Keratinocyte (primary cell): ENCODE measurements at regions not wholly inside any gene's neighbourhood (a gene's known extent, or its start where the extent isn't known, plus 50 kb on each side); places are given as distances from the start of the nearest gene placed in this dataset.

ENCODE experiments used
- DNase-seq: peaks from one replicate; pipeline ENCODE4 v3.0.0-alpha.2; 2011; ENCODE audit warnings: low read depth, missing footprints, low spot score
- FAIRE-seq: peaks from 2 replicates; lab custom pipeline; 2011; peaks lifted over from hg19 to GRCh38; lab: Jason Lieb, UNC
- H2AFZ ChIP-seq: 2 replicates; pipeline ENCODE4 v1.6.0; 2012; ENCODE audit warnings: low read length, control low read depth, inconsistent platforms; ENCODE audit not compliant: control insufficient read depth
- H3K27ac ChIP-seq: 2 replicates; pipeline ENCODE4 v1.5.1; 2011; ENCODE audit warnings: low read length; ENCODE audit not compliant: control insufficient read depth, insufficient read depth
- H3K27me3 ChIP-seq: 3 replicates; pipeline ENCODE4 v1.6.0; 2011; ENCODE audit warnings: low read length; ENCODE audit not compliant: control insufficient read depth, insufficient read depth; ENCODE audit errors: extremely low read depth
- H3K36me3 ChIP-seq, 2 experiments: 2 replicates in 1 of 2; 3 replicates in 1 of 2; pipeline ENCODE4 v1.5.1; 2011; ENCODE audit warnings: low read length in 2 of 2, mild to moderate bottlenecking in 1 of 2; ENCODE audit not compliant: control insufficient read depth in 2 of 2, insufficient read depth in 2 of 2; ENCODE audit errors: extremely low read depth in 1 of 2
- H3K4me1 ChIP-seq: 3 replicates; pipeline ENCODE4 v1.5.1; 2011; ENCODE audit warnings: low read length; ENCODE audit not compliant: control insufficient read depth, insufficient read depth; ENCODE audit errors: extremely low read depth
- H3K4me2 ChIP-seq: 3 replicates; pipeline ENCODE4 v1.6.0; 2011; ENCODE audit warnings: low read depth, low read length; ENCODE audit not compliant: control insufficient read depth, insufficient read depth; ENCODE audit errors: extremely low read depth
- H3K4me3 ChIP-seq, 3 experiments: fragments of 200-600 bp in 1 of 3; sonication (generic) in 1 of 3; 2 replicates in 2 of 3; 3 replicates in 1 of 3; pipeline ENCODE4 v1.5.1; 2011 to 2016; ENCODE audit warnings: low read length in 3 of 3, mild to moderate bottlenecking in 3 of 3, control low read depth in 2 of 3, inconsistent platforms in 1 of 3, low read depth in 1 of 3, mixed read lengths in 1 of 3, mixed run types in 1 of 3, moderate library complexity in 1 of 3; ENCODE audit not compliant: control insufficient read depth in 2 of 3, insufficient read depth in 2 of 3; ENCODE audit errors: extremely low read depth in 1 of 3
- H3K79me2 ChIP-seq: 2 replicates; pipeline ENCODE4 v1.6.0; 2012; ENCODE audit warnings: low read length; ENCODE audit not compliant: control insufficient read depth, insufficient read depth
- H3K9ac ChIP-seq: 3 replicates; pipeline ENCODE4 v1.6.0; 2011; ENCODE audit warnings: low read length; ENCODE audit not compliant: control insufficient read depth, insufficient read depth; ENCODE audit errors: extremely low read depth
- H3K9me1 ChIP-seq: 3 replicates; pipeline ENCODE4 v1.6.0; 2011; ENCODE audit warnings: low read length; ENCODE audit not compliant: control insufficient read depth, insufficient read depth; ENCODE audit errors: extremely low read depth
- H3K9me3 ChIP-seq: 2 replicates; pipeline ENCODE4 v1.5.1; 2012; ENCODE audit warnings: low read depth, low read length; ENCODE audit not compliant: control insufficient read depth
- H4K20me1 ChIP-seq: 3 replicates; pipeline ENCODE4 v1.6.0; 2011; ENCODE audit warnings: low read length; ENCODE audit not compliant: control insufficient read depth, insufficient read depth; ENCODE audit errors: extremely low read depth
- EZH2 ChIP-seq: IDR thresholded peaks from one replicate; pipeline ENCODE4 v1.6.1; 2012; ENCODE audit warnings: inconsistent platforms, mild to moderate bottlenecking, low read length, moderate library complexity
- dilution Hi-C: fragments of 300-500 bp; cut with MboI; formaldehyde crosslinking; loops from one replicate; pipeline ENCODE4 v1.7.0; 2020; ENCODE audit warnings: low sequenced_read_pairs; ENCODE audit not compliant: extremely low pct_ligation_motif_present
- TF ChIP-seq, protein P1 (sequence below), 3 experiments: IDR thresholded peaks in 1 of 3; conservative IDR thresholded peaks in 1 of 3; optimal IDR thresholded peaks in 1 of 3; 2 replicates in 2 of 3; 3 replicates in 1 of 3; pipeline versions ENCODE3 to v1.5.1; 2011; ENCODE audit warnings: low read length in 3 of 3, mild to moderate bottlenecking in 3 of 3, moderate library complexity in 2 of 3, control low read depth in 1 of 3, inconsistent platforms in 1 of 3; ENCODE audit not compliant: insufficient read depth in 2 of 3; ENCODE audit errors: extremely low read depth in 1 of 3

DNA sequence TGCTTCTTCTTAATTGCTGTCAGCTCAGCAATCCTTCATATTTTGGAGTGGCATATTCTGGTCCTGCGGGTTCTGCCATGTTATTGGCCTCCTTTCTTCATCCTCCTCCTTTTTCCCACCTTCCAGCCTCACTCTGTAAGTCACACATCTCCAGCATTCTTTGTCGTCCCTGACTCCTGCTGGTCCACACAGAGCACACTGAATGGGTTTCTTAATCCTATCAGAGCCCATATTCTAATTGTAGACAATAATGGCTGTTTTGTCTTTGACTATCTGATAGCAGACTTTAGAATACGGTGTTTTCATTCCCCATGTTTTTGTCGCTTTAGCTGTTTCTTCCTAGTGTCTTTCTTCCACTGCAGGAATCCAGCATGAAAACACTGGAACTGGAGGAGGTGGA lies 389.6 kb downstream of the REEP3 start:
- no peak overlapping the region for H3K9ac ChIP-seq
- no peak for FAIRE-seq

DNA sequence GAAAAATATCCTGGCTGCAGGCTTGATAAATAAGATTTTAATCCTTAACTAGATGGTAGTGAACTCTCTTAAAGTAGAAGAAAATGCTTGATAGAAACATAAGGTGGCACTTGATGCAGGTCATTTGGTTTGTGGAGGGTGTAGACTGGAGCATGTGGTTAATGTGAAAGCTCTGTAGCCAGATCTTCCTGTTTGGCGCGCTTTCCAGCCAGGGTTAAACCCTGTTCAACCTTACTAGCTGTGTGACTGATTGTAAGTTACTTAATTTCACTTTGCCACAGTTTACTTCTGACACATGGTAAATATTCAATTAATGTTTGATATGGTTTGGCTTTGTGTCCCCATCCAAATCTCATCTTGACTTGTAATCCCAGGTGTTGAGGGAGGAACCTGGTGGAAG lies 394.0 kb downstream of the REEP3 start:
- Histone ChIP-seq H3K36me3 (no peaks in the 10 kb centered on the region), H3K79me2 (no peaks in the 10 kb centered on the region), H3K27ac (no peak overlapping the region), H3K27me3 (no peaks in the 10 kb centered on the region), H3K9me3 (no peaks in the 10 kb centered on the region), H3K4me1 (no peaks in the 10 kb centered on the region), H3K4me3 (no peak overlapping the region), H2AFZ (no peak overlapping the region), H4K20me1 (no peaks in the 10 kb centered on the region), H3K9ac (no peak overlapping the region), H3K4me2 (no peak overlapping the region), H3K9me1 (no peaks in the 10 kb centered on the region)
- FAIRE-seq = no peak
- DNase-seq = no peak
- TF ChIP-seq EZH2 = no peak
- TF ChIP-seq, protein P1, sequence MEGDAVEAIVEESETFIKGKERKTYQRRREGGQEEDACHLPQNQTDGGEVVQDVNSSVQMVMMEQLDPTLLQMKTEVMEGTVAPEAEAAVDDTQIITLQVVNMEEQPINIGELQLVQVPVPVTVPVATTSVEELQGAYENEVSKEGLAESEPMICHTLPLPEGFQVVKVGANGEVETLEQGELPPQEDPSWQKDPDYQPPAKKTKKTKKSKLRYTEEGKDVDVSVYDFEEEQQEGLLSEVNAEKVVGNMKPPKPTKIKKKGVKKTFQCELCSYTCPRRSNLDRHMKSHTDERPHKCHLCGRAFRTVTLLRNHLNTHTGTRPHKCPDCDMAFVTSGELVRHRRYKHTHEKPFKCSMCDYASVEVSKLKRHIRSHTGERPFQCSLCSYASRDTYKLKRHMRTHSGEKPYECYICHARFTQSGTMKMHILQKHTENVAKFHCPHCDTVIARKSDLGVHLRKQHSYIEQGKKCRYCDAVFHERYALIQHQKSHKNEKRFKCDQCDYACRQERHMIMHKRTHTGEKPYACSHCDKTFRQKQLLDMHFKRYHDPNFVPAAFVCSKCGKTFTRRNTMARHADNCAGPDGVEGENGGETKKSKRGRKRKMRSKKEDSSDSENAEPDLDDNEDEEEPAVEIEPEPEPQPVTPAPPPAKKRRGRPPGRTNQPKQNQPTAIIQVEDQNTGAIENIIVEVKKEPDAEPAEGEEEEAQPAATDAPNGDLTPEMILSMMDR (optimal IDR thresholded peaks at IDR 0.05 in 1 of 3, IDR thresholded peaks at IDR 0.05 in 1 of 3, conservative IDR thresholded peaks at IDR 0.05 in 1 of 3; ENCODE audit: extremely low read depth in 1 of 3, insufficient read depth in 2 of 3, low read length in 3 of 3) = no peak
- dilution Hi-C loops = no loop called here

More for the DNA sequence above, 389.6 kb downstream of the REEP3 start:
- Histone ChIP-seq H3K79me2 (no peaks in the 10 kb centered on the region), H3K27ac (no peak overlapping the region), H3K9me1 (no peaks in the 10 kb centered on the region), H3K4me3 (no peak overlapping the region), H3K4me2 (no peak overlapping the region), H2AFZ (no peak overlapping the region), H3K4me1 (no peaks in the 10 kb centered on the region), H3K36me3 (no peaks in the 10 kb centered on the region), H4K20me1 (no peaks in the 10 kb centered on the region), H3K9me3 (no peaks in the 10 kb centered on the region), H3K27me3 (no peaks in the 10 kb centered on the region)
- no peak for DNase-seq
- no peak for TF ChIP-seq EZH2
- TF ChIP-seq, protein P1 (optimal IDR thresholded peaks at IDR 0.05 in 1 of 3, IDR thresholded peaks at IDR 0.05 in 1 of 3, conservative IDR thresholded peaks at IDR 0.05 in 1 of 3; ENCODE audit: extremely low read depth in 1 of 3, insufficient read depth in 2 of 3, low read length in 3 of 3) = no peak
- dilution Hi-C loops = no loop called here
